HL-60 (cell line): ENCODE measurements at regions not wholly inside any gene's neighbourhood (a gene's known extent, or its start where the extent isn't known, plus 50 kb on each side); places are given as distances from the start of the nearest gene placed in this dataset.

Experiments used
- CTCF ChIP-seq: IDR thresholded peaks from one replicate; pipeline ENCODE4 v1.5.1; 2011; ENCODE audit warnings: low read length, control low read depth, inconsistent platforms; ENCODE audit not compliant: insufficient read depth
- GABPA ChIP-seq: IDR thresholded peaks from 2 replicates; pipeline ENCODE4 v1.6.1; 2012; ENCODE audit warnings: low read depth

- TF ChIP-seq CTCF (no peak), GABPA (no peak)
Measured at GRCh38 chr1:115153966-115154557, 64.8 kb upstream of the TSPAN2 start.
